Gastrocnemius medialis (tissue), 4 donors: ENCODE measurements at regions not wholly inside any gene's neighbourhood (a gene's known extent, or its start where the extent isn't known, plus 50 kb on each side); places are given as distances from the start of the nearest gene placed in this dataset.

Source experiments
- CTCF ChIP-seq, 5 experiments: fragments of 450-650 bp in 3 of 5; fragments of 200-600 bp in 2 of 5; sonication (generic) in 2 of 5; IDR thresholded peaks in 4 of 5; conservative IDR thresholded peaks in 1 of 5; 1 replicate in 4 of 5; 2 replicates in 1 of 5; pipeline ENCODE4 v1.5.1; 2016 to 2019; ENCODE audit warnings: antibody characterized with exemption in 5 of 5, mild to moderate bottlenecking in 3 of 5, moderate library complexity in 3 of 5
- POLR2A ChIP-seq, 2 donors: fragments of 450-650 bp; IDR thresholded peaks; one replicate each; pipeline ENCODE4 v1.6.1; 2017; ENCODE audit warnings: antibody characterized with exemption in 2 of 2, mild to moderate bottlenecking in 2 of 2, moderate library complexity in 2 of 2

GRCh38 chr9:16143947-16144890 is 591.4 kb downstream of the CCDC171 start:
- no peak for TF ChIP-seq CTCF (IDR thresholded peaks at IDR 0.05 in 4 of 5, conservative IDR thresholded peaks at IDR 0.05 in 1 of 5)
- no peak for TF ChIP-seq POLR2A (IDR thresholded peaks at IDR 0.05)
